ENCODE measurements at regions not wholly inside any gene's neighbourhood (a gene's known extent, or its start where the extent isn't known, plus 50 kb on each side); places are given as distances from the start of the nearest gene placed in this dataset.

DNA sequence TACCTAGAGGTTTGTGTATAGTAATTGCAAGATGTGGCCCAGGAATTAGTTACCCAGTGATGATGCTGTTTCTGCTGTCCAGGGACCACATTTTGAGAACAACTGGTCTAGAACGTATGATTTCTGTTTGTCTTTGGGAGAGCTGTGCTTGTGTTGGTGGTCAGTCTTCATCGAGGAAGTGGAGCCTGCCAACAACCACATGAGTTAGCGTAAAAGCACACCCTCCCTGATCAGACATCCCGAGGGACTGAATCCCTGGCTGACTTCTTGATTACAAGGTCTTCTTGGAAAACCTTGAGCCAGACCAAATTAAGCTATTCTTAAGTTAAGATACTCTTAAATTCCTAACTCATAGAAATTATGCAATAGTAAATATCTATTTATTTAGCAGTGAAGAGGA, 81.7 kb upstream of the ZPLD1 start:
- Histone ChIP-seq H3K79me2 (replicated peaks; ENCODE audit: insufficient read depth, low read length) (no peaks in the 10 kb centered on the region), H3K9ac (ENCODE audit: low read length) (no peak overlapping the region), H2AFZ (ENCODE audit: low read depth, low read length) (no peak overlapping the region), H3F3A (ENCODE audit: insufficient read depth, low read length, poor library complexity, severe bottlenecking) (no peaks in the 10 kb centered on the region), H3K36me3 (ENCODE audit: insufficient read depth, low read length) (no peaks in the 10 kb centered on the region), H3K9me3 (ENCODE audit: low read length) (no peaks in the 10 kb centered on the region), H3K4me2 (ENCODE audit: low read length) (no peak overlapping the region), H3K9me2 (ENCODE audit: insufficient read depth, low read length) (no peaks in the 10 kb centered on the region), H3K4me3 (ENCODE audit: low read length) (no peak overlapping the region), H3K27ac (ENCODE audit: low read length) (no peak overlapping the region), H3K27me3 (ENCODE audit: insufficient read depth, low read depth, low read length) (no peaks in the 10 kb centered on the region), H4K20me1 (ENCODE audit: insufficient read depth) (no peaks in the 10 kb centered on the region)
- TF ChIP-seq, protein P1, sequence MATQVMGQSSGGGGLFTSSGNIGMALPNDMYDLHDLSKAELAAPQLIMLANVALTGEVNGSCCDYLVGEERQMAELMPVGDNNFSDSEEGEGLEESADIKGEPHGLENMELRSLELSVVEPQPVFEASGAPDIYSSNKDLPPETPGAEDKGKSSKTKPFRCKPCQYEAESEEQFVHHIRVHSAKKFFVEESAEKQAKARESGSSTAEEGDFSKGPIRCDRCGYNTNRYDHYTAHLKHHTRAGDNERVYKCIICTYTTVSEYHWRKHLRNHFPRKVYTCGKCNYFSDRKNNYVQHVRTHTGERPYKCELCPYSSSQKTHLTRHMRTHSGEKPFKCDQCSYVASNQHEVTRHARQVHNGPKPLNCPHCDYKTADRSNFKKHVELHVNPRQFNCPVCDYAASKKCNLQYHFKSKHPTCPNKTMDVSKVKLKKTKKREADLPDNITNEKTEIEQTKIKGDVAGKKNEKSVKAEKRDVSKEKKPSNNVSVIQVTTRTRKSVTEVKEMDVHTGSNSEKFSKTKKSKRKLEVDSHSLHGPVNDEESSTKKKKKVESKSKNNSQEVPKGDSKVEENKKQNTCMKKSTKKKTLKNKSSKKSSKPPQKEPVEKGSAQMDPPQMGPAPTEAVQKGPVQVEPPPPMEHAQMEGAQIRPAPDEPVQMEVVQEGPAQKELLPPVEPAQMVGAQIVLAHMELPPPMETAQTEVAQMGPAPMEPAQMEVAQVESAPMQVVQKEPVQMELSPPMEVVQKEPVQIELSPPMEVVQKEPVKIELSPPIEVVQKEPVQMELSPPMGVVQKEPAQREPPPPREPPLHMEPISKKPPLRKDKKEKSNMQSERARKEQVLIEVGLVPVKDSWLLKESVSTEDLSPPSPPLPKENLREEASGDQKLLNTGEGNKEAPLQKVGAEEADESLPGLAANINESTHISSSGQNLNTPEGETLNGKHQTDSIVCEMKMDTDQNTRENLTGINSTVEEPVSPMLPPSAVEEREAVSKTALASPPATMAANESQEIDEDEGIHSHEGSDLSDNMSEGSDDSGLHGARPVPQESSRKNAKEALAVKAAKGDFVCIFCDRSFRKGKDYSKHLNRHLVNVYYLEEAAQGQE (IDR thresholded peaks at IDR 0.05; ENCODE audit: borderline replicate concordance) = no peak
- TF ChIP-seq MXI1 (conservative IDR thresholded peaks at IDR 0.05; ENCODE audit: poor library complexity, severe bottlenecking) = no peak
- TF ChIP-seq RAD21 (conservative IDR thresholded peaks at IDR 0.05) = no peak

DNA sequence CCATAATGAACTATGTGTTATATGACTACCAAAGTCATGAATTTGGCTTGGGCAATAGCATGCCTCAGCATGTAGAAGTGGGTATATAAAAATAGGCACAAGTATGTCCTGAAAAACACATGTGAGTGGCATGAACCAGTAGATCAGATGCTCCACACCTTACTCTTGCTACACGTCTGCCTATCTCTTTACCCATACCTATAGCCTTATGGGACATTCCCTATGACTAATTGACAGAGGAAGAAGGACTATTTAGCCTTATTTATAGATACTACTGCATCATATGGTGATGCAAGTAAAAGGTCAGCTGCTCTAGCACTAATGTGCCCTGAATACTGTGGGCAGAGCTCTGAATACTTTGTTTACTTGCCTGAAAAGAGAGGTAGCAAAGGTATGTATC, 81.0 kb upstream of the ZPLD1 start:
- Histone ChIP-seq H3K9me3 (ENCODE audit: low read length) (no peaks in the 10 kb centered on the region), H3K9ac (ENCODE audit: low read length) (no peak overlapping the region), H3K27me3 (ENCODE audit: insufficient read depth, low read depth, low read length) (no peaks in the 10 kb centered on the region), H3K4me3 (ENCODE audit: low read length) (no peak overlapping the region), H3K79me2 (replicated peaks; ENCODE audit: insufficient read depth, low read length) (no peaks in the 10 kb centered on the region), H3K36me3 (ENCODE audit: insufficient read depth, low read length) (no peaks in the 10 kb centered on the region), H3K4me2 (ENCODE audit: low read length) (no peak overlapping the region), H3K9me2 (ENCODE audit: insufficient read depth, low read length) (no peaks in the 10 kb centered on the region), H3F3A (ENCODE audit: insufficient read depth, low read length, poor library complexity, severe bottlenecking) (no peaks in the 10 kb centered on the region), H2AFZ (ENCODE audit: low read depth, low read length) (no peak overlapping the region), H4K20me1 (ENCODE audit: insufficient read depth) (no peaks in the 10 kb centered on the region), H3K27ac (ENCODE audit: low read length) (no peak overlapping the region)
- no peak for TF ChIP-seq POLR2AphosphoS5 (IDR thresholded peaks at IDR 0.05)
- TF ChIP-seq, protein P2, sequence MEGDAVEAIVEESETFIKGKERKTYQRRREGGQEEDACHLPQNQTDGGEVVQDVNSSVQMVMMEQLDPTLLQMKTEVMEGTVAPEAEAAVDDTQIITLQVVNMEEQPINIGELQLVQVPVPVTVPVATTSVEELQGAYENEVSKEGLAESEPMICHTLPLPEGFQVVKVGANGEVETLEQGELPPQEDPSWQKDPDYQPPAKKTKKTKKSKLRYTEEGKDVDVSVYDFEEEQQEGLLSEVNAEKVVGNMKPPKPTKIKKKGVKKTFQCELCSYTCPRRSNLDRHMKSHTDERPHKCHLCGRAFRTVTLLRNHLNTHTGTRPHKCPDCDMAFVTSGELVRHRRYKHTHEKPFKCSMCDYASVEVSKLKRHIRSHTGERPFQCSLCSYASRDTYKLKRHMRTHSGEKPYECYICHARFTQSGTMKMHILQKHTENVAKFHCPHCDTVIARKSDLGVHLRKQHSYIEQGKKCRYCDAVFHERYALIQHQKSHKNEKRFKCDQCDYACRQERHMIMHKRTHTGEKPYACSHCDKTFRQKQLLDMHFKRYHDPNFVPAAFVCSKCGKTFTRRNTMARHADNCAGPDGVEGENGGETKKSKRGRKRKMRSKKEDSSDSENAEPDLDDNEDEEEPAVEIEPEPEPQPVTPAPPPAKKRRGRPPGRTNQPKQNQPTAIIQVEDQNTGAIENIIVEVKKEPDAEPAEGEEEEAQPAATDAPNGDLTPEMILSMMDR (IDR thresholded peaks at IDR 0.05; ENCODE audit: poor library complexity, severe bottlenecking) = no peak
- no peak for TF ChIP-seq RAD21 (conservative IDR thresholded peaks at IDR 0.05)
- TF ChIP-seq EP300 (conservative IDR thresholded peaks at IDR 0.05; ENCODE audit: poor library complexity, severe bottlenecking) = no peak
- TF ChIP-seq TAF1 (IDR thresholded peaks at IDR 0.05; ENCODE audit: low read depth) = no peak
- no peak for TF ChIP-seq EZH2 (IDR thresholded peaks at IDR 0.05; ENCODE audit: borderline replicate concordance, insufficient read depth, low read length, poor library complexity, severe bottlenecking)
- no peak for TF ChIP-seq SMC3 (conservative IDR thresholded peaks at IDR 0.05; ENCODE audit: poor library complexity)
